ENCODE measurements at regions not wholly inside any gene's neighbourhood (a gene's known extent, or its start where the extent isn't known, plus 50 kb on each side); places are given as distances from the start of the nearest gene placed in this dataset.

DNA sequence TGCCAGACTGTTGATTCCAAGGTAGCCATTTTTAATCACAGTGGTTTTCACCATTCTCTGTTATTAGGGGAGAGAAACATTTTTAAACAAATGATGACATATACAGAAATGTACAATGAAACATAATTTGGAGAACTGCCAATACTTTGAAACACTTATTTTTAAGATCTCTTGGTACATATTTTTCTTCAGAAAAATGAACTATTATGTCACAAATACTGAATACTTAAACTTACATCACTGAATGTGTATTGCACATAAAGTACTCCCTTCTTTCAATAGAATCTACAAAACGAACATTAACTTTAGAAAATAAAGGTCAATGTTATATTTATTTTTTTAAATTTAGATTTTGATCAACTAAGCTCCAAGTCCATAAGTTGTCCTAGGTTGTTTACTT, 71.7 kb upstream of the CPNE8 start:
- TF ChIP-seq, protein P1, sequence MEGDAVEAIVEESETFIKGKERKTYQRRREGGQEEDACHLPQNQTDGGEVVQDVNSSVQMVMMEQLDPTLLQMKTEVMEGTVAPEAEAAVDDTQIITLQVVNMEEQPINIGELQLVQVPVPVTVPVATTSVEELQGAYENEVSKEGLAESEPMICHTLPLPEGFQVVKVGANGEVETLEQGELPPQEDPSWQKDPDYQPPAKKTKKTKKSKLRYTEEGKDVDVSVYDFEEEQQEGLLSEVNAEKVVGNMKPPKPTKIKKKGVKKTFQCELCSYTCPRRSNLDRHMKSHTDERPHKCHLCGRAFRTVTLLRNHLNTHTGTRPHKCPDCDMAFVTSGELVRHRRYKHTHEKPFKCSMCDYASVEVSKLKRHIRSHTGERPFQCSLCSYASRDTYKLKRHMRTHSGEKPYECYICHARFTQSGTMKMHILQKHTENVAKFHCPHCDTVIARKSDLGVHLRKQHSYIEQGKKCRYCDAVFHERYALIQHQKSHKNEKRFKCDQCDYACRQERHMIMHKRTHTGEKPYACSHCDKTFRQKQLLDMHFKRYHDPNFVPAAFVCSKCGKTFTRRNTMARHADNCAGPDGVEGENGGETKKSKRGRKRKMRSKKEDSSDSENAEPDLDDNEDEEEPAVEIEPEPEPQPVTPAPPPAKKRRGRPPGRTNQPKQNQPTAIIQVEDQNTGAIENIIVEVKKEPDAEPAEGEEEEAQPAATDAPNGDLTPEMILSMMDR (IDR thresholded peaks at IDR 0.05) = no peak
- no peak for TF ChIP-seq EZH2 (IDR thresholded peaks at IDR 0.05)
